Sigmoid colon (tissue), 4 donors: ENCODE measurements at regions not wholly inside any gene's neighbourhood (a gene's known extent, or its start where the extent isn't known, plus 50 kb on each side); places are given as distances from the start of the nearest gene placed in this dataset.

Source experiments
- EP300 ChIP-seq, 4 donors: sonication (generic); formaldehyde crosslinking; IDR thresholded peaks; one replicate each; pipeline ENCODE4 v1.6.1; 2017; ENCODE audit warnings: antibody characterized with exemption in 4 of 4
- POLR2A ChIP-seq, 2 donors: fragments of 450-650 bp; IDR thresholded peaks; one replicate each; pipeline ENCODE4 v1.6.1; 2016; ENCODE audit warnings: antibody characterized with exemption in 2 of 2, mild to moderate bottlenecking in 2 of 2, moderate library complexity in 2 of 2
- POLR2AphosphoS5 ChIP-seq, 4 donors: sonication (generic); formaldehyde crosslinking; IDR thresholded peaks; one replicate each; pipeline ENCODE4 v1.6.1; 2017; ENCODE audit warnings: antibody characterized with exemption in 4 of 4
- TF ChIP-seq, protein P1 (sequence below), 4 experiments: fragments of 450-650 bp in 3 of 4; fragments of 200-600 bp in 1 of 4; IDR thresholded peaks; one replicate each; pipeline ENCODE4 v1.5.1; 2016 to 2019; ENCODE audit warnings: antibody characterized with exemption in 4 of 4, mild to moderate bottlenecking in 3 of 4, moderate library complexity in 2 of 4

DNA sequence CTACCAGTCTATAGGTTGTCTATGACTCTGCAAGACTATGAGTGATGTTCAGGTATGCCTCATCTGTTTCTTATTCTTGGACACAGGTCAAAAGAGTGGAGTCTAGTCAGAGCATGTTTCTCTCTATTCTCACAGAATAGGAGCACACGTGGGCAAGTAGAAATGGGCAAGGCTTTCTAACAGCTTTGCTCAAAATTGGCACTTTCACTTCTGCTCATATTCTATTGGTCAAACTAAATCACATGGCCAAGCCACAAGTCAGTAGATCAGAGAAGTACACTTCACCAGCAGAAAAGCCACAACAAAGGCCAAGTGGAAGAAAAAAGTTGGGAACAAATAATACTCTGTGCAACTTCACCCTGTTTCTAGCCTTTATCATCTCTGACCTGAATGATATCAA, 354.5 kb upstream of the SYNCRIP start:
- TF ChIP-seq POLR2A (IDR thresholded peaks at IDR 0.05) = no peak
- TF ChIP-seq, protein P1, sequence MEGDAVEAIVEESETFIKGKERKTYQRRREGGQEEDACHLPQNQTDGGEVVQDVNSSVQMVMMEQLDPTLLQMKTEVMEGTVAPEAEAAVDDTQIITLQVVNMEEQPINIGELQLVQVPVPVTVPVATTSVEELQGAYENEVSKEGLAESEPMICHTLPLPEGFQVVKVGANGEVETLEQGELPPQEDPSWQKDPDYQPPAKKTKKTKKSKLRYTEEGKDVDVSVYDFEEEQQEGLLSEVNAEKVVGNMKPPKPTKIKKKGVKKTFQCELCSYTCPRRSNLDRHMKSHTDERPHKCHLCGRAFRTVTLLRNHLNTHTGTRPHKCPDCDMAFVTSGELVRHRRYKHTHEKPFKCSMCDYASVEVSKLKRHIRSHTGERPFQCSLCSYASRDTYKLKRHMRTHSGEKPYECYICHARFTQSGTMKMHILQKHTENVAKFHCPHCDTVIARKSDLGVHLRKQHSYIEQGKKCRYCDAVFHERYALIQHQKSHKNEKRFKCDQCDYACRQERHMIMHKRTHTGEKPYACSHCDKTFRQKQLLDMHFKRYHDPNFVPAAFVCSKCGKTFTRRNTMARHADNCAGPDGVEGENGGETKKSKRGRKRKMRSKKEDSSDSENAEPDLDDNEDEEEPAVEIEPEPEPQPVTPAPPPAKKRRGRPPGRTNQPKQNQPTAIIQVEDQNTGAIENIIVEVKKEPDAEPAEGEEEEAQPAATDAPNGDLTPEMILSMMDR (IDR thresholded peaks at IDR 0.05) = no peak
- no peak for TF ChIP-seq EP300 (IDR thresholded peaks at IDR 0.05)
- no peak for TF ChIP-seq POLR2AphosphoS5 (IDR thresholded peaks at IDR 0.05)
